ENCODE measurements at regions not wholly inside any gene's neighbourhood (a gene's known extent, or its start where the extent isn't known, plus 50 kb on each side); places are given as distances from the start of the nearest gene placed in this dataset.

DNA sequence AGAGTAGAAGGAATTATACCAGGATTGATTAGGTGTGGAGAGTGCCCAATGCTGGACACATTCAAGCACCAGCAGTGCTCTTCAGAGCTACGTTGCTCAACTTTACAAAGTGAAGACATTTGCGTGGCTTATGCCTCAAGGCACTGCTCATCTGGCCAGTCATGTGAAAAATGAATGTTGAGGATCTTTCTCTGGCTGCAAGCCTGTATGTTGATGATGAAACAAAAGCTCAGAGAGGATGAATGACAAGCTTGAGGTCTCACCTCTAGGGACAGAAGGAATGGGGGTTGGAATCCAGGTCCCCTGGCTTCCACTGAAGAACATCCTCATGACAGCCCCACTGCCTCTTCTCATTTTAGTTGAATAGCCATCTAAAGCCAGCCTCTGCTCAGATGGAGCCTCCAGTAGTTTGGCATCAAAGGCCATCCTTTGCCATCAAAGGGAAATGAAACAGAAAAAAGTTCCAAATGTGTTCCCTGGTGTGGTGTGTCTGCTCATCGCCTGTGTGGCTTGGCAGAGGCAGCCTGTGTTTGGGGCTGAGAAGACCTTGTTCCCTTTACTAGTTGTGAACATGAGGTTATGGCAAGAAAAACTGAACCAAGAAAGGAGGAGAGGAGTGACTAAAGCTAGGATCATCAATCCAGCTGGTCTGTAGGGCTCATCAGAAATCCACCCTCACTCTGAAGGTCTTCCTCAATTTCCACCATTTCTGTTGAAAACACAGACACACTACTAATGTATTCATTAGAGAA lies 114.0 kb upstream of the KL start (continued):
- TF ChIP-seq TBL1XR1 (IDR thresholded peaks at IDR 0.05; ENCODE audit: low read depth, low read length): no peak
- no peak for TF ChIP-seq HSF1 (IDR thresholded peaks at IDR 0.05; ENCODE audit: low read depth, low read length)
- no peak for TF ChIP-seq ZNF217 (IDR thresholded peaks at IDR 0.05)

- no peak overlapping the region for H3K4me2 ChIP-seq (ENCODE audit: control insufficient read depth, insufficient read depth)
- intact Hi-C loops (cut with micrococcal nuclease; ENCODE audit: unreplicated experiment): no loop called here
- in situ Hi-C loops (cut with MboI): no loop called here
Measured at GRCh38 chr13:32902874-32903273, 113.3 kb upstream of the KL start.

More at GRCh38 chr13:32902874-32903273, 113.3 kb upstream of the KL start:
- Histone ChIP-seq H3K4me3 (no peak overlapping the region), H3K36me3 (ENCODE audit: control insufficient read depth in 2 of 2, insufficient read depth in 2 of 2, low read length in 1 of 2) (no peaks in the 10 kb centered on the region), H3K4me1 (ENCODE audit: control insufficient read depth, insufficient read depth, low read length) (peaks cover 9% of the 10 kb centered on the region), H3K79me2 (ENCODE audit: control insufficient read depth, insufficient read depth, low read length) (no peaks in the 10 kb centered on the region), H3K27ac (ENCODE audit: control insufficient read depth, insufficient read depth) (no peak overlapping the region), H3K27me3 (replicated peaks in 1 of 2; ENCODE audit: control insufficient read depth in 2 of 2, insufficient read depth in 2 of 2, low read length in 1 of 2) (no peaks in the 10 kb centered on the region), H3K9ac (ENCODE audit: control insufficient read depth, insufficient read depth, low read length) (no peak overlapping the region), H4K20me1 (ENCODE audit: control insufficient read depth, insufficient read depth) (no peaks in the 10 kb centered on the region), H3K9me3 (replicated peaks; ENCODE audit: control insufficient read depth, insufficient read depth, low read length) (no peaks in the 10 kb centered on the region), H2AFZ (ENCODE audit: control insufficient read depth, low read depth, low read length) (no peak overlapping the region)
- ChIA-PET CTCF (interaction anchor here (0.6 kb wide), 1 partner anchor 740 kb away, joined by 3 read pairs; no protein-coding TSS in a partner anchor), POLR2A (no interaction called here), SMC1A (ENCODE audit: uncharacterized antibody, unreplicated experiment) (interaction anchor here (1.0 to 3.0 kb wide), 2 partner anchors 19 to 60 kb away, joined by 3 to 8 read pairs; no protein-coding TSS in a partner anchor), RAD21 (ENCODE audit: unreplicated experiment) (interaction anchor here (1.4 kb wide), 1 partner anchor 166 kb away, joined by 4 read pairs; no protein-coding TSS in a partner anchor)
- ATAC-seq (no peak), FAIRE-seq (no peak), DNase-seq (ENCODE audit: low read depth, low spot score) (no peak)
- WGBS (ENCODE audit: insufficient coverage, insufficient replicate concordance, low lambda C conversion rate, missing lambda C conversion rate): 64% methylated on average over 8 of the region's 8 CpGs
- BruUV-seq (replicated peaks): no TSS peak
- TF ChIP-seq NRF1 (conservative IDR thresholded peaks at IDR 0.05; ENCODE audit: low read depth, low read length): no peak
- TF ChIP-seq SUZ12 (IDR thresholded peaks at IDR 0.05; ENCODE audit: unreplicated experiment): no peak
- no peak for TF ChIP-seq NFXL1 (IDR thresholded peaks at IDR 0.05; ENCODE audit: borderline replicate concordance)
- no peak for TF ChIP-seq HDAC6 (IDR thresholded peaks at IDR 0.05; ENCODE audit: unreplicated experiment)
- no peak for TF ChIP-seq ASH2L (IDR thresholded peaks at IDR 0.05; ENCODE audit: borderline replicate concordance, low read depth)
